Nephron (organoid): ENCODE measurements at regions not wholly inside any gene's neighbourhood (a gene's known extent, or its start where the extent isn't known, plus 50 kb on each side); places are given as distances from the start of the nearest gene placed in this dataset.

Experiments used
- H3K27ac Mint-ChIP-seq, 3 experiments: 2 replicates each; pipeline ENCODE4 v1.8.0; 2020; ENCODE audit warnings: mixed read lengths in 3 of 3, mild to moderate bottlenecking in 2 of 3, moderate library complexity in 1 of 3
- H3K27me3 Mint-ChIP-seq: 2 replicates; pipeline ENCODE4 v1.8.0; 2021; ENCODE audit warnings: low read depth, mild to moderate bottlenecking, moderate library complexity, mixed read lengths
- H3K36me3 Mint-ChIP-seq: 2 replicates; pipeline ENCODE4 v1.8.0; 2020; ENCODE audit warnings: low read depth, mixed read lengths
- H3K4me1 Mint-ChIP-seq: 2 replicates; pipeline ENCODE4 v1.8.0; 2020; ENCODE audit warnings: mixed read lengths
- H3K4me3 Mint-ChIP-seq, 3 experiments: 2 replicates each; pipeline ENCODE4 v1.8.0; 2020; ENCODE audit warnings: mild to moderate bottlenecking in 3 of 3, mixed read lengths in 3 of 3, moderate library complexity in 2 of 3
- H3K9me3 Mint-ChIP-seq: 2 replicates; pipeline ENCODE4 v1.8.0; 2020; ENCODE audit warnings: mixed read lengths
- TF ChIP-seq, protein P1 (sequence below), 3 experiments: fragments of 200-600 bp; sonication (generic); IDR thresholded peaks; one replicate each; pipeline ENCODE4 v1.5.0; 2021; ENCODE audit warnings: antibody characterized with exemption in 3 of 3; ENCODE audit not compliant: unreplicated experiment in 3 of 3

DNA sequence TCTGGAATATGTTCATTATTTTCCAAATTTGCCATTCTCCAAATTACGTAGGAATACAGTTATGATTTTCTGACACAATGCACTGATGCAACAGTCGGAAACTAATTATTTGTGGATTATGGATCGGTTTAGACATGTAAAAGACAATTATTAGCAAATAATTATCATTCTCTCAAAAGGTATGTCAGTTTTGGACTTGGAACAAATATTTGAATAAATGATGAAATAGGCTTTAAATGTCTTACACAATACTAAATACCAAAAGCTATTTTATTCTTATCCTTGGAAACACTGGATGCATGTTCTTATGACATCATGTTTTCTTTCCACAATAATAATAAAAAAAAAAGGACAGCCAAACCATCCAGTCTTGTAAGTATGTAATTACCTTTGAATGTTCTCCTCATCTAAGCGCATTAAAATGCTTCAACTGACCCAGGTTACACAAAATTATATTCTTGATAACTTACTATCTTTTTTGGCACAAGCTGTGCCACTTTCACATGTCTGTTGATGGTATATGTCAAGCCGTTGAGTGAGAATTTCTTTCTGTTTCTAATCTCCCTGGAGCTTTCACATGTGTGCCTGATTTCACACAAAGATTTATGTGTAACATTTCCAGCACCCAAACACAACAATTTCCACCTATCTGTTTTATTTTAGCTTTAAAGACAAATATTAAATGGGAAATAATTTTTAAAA is 238.5 kb upstream of the ZNF385D start:
- H3K27me3 Mint-ChIP-seq: no peaks in the 10 kb centered on the region
- peaks cover 11% of the 10 kb centered on the region for H3K4me1 Mint-ChIP-seq
- TF ChIP-seq, protein P1, sequence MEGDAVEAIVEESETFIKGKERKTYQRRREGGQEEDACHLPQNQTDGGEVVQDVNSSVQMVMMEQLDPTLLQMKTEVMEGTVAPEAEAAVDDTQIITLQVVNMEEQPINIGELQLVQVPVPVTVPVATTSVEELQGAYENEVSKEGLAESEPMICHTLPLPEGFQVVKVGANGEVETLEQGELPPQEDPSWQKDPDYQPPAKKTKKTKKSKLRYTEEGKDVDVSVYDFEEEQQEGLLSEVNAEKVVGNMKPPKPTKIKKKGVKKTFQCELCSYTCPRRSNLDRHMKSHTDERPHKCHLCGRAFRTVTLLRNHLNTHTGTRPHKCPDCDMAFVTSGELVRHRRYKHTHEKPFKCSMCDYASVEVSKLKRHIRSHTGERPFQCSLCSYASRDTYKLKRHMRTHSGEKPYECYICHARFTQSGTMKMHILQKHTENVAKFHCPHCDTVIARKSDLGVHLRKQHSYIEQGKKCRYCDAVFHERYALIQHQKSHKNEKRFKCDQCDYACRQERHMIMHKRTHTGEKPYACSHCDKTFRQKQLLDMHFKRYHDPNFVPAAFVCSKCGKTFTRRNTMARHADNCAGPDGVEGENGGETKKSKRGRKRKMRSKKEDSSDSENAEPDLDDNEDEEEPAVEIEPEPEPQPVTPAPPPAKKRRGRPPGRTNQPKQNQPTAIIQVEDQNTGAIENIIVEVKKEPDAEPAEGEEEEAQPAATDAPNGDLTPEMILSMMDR (IDR thresholded peaks at IDR 0.05; ENCODE audit: unreplicated experiment in 3 of 3): no peak
- no peak overlapping the region for H3K27ac Mint-ChIP-seq
- H3K36me3 Mint-ChIP-seq: no peaks in the 10 kb centered on the region
- H3K4me3 Mint-ChIP-seq: no peak overlapping the region
- H3K9me3 Mint-ChIP-seq: no peaks in the 10 kb centered on the region

DNA sequence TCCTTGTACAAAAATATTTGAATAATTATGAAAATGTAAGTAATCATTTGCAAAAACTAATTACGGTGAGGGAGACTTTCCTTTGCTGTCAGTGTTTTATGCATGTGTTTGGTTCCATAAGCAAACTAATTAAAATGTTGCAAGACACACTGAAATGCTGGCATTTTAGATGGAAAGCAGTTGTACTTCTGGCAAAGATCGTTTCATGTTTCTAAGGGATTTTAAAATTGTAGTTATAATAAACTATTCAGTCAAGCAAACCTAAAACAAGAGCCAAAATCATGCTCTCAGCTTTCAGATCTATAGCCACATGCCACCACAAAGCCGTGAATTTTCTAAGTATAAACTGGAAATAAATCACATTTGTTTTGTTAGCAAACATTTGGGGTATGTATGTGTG is 240.1 kb upstream of the ZNF385D start:
- Mint-ChIP-seq H3K36me3 (no peaks in the 10 kb centered on the region), H3K27me3 (no peaks in the 10 kb centered on the region), H3K4me1 (peaks cover 11% of the 10 kb centered on the region), H3K4me3 (no peak overlapping the region), H3K9me3 (no peaks in the 10 kb centered on the region), H3K27ac (no peak overlapping the region)
- TF ChIP-seq, protein P1 (IDR thresholded peaks at IDR 0.05; ENCODE audit: unreplicated experiment in 3 of 3): no peak

DNA sequence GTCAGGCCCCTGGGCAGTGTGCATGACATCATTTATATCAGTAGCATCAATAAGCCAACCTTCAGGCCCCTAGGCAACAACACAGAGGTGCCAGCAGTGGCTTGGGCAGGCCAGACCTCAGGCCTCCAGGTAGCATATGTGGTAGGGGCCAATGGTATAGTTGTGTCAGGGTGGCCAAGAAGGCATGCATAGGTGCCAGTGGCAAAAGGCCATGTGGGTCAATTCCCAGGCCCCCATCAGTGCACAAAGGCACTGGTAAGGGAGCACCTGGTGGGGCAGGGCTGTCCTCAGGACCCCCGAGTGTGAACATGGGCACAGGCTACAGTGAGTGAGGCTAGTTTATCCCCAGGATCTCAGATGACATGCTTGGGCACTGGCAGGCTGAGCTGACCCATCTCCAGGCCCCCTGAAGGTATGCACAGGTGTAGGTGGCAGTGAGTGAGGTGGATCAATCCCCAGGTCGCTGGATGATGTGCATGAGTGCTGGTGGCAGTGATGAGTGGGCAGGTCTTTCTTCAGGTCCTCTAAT is 244.1 kb upstream of the ZNF385D start:
- peaks cover 11% of the 10 kb centered on the region for H3K4me1 Mint-ChIP-seq
- H3K9me3 Mint-ChIP-seq: no peaks in the 10 kb centered on the region
- no peaks in the 10 kb centered on the region for H3K27me3 Mint-ChIP-seq
- no peak overlapping the region for H3K27ac Mint-ChIP-seq
- no peaks in the 10 kb centered on the region for H3K36me3 Mint-ChIP-seq
- TF ChIP-seq, protein P1 (IDR thresholded peaks at IDR 0.05; ENCODE audit: unreplicated experiment in 3 of 3): no peak
- H3K4me3 Mint-ChIP-seq: no peak overlapping the region

DNA sequence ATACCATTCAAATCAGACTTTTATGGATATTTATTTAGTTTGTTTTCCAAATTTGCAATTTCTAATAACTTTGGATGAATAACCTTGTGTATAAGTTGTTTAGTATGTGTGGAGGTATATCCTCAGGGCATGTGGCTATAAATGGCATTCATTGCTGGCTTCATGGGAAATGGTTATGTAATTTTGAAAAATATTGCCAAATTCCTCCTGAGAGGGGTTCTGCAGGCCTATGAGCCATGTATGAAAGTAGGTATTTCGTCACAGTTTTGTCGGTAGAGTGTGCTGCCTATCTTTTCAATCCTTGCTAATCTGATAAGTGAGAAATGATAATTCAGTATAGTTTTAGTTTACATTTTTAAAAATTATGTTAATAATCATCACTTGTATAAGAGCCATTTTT is 256.4 kb upstream of the ZNF385D start:
- Mint-ChIP-seq H3K36me3 (no peaks in the 10 kb centered on the region), H3K4me1 (no peaks in the 10 kb centered on the region), H3K27me3 (no peaks in the 10 kb centered on the region), H3K4me3 (no peak overlapping the region), H3K9me3 (peaks cover 4% of the 10 kb centered on the region), H3K27ac (no peak overlapping the region)
- TF ChIP-seq, protein P1 (IDR thresholded peaks at IDR 0.05; ENCODE audit: unreplicated experiment in 3 of 3): no peak

DNA sequence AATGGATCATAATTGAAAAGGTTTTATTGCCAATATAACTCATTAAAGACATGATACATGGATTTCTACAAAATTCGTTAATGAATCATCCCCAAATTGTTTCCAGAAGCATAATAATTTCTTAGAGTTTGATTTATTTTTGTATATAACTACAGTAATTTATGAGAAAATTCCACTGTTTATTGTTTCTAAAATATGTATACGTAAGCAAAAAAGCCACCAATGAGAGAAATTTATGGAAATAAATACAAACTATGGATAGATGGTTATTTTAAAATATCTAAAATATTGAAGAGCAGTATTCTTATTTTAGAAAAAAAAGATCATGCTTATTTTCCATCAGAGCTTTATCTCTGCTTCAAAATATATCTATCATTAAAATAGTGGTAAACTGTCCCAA is 260.0 kb upstream of the ZNF385D start:
- Mint-ChIP-seq H3K27ac (no peak overlapping the region), H3K36me3 (no peaks in the 10 kb centered on the region), H3K9me3 (no peaks in the 10 kb centered on the region), H3K4me3 (no peak overlapping the region), H3K27me3 (no peaks in the 10 kb centered on the region), H3K4me1 (no peaks in the 10 kb centered on the region)
- TF ChIP-seq, protein P1 (IDR thresholded peaks at IDR 0.05; ENCODE audit: unreplicated experiment in 3 of 3): no peak

DNA sequence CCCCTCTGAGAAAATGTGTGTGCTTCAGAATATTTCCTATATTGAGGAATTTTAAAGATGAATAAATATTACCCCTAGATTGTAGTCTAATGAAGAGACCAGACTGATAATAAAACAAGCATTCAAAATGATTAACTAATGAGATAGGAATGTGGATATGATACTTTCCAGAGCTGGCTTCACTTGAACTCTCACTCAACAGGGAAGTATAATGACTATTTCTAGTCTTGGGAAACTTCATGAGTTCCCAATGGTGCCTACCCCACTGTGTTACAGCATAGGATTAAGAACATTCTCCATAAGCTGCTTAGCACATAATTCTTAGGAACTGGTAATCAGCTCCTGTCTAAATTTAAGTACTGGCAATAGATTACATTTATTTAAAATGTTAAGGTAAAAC is 261.5 kb upstream of the ZNF385D start:
- Mint-ChIP-seq H3K27ac (no peak overlapping the region), H3K4me1 (no peaks in the 10 kb centered on the region), H3K9me3 (no peaks in the 10 kb centered on the region), H3K27me3 (no peaks in the 10 kb centered on the region), H3K36me3 (no peaks in the 10 kb centered on the region), H3K4me3 (no peak overlapping the region)
- TF ChIP-seq, protein P1 (IDR thresholded peaks at IDR 0.05; ENCODE audit: unreplicated experiment in 3 of 3): no peak
